Right renal cortex interstitium (tissue), 3 donors: ENCODE measurements at regions not wholly inside any gene's neighbourhood (a gene's known extent, or its start where the extent isn't known, plus 50 kb on each side); places are given as distances from the start of the nearest gene placed in this dataset.

Source experiments
- DNase-seq, 3 donors: peaks; one replicate each; pipeline ENCODE4 v3.0.0-alpha.2; 2013; ENCODE audit warnings: low read depth in 3 of 3, low spot score in 2 of 3

GRCh38 chr5:107808671-107809137 is 138.0 kb upstream of the EFNA5 start:
- DNase-seq, result peak; percentile 61 to 82 (median 63)

DNA sequence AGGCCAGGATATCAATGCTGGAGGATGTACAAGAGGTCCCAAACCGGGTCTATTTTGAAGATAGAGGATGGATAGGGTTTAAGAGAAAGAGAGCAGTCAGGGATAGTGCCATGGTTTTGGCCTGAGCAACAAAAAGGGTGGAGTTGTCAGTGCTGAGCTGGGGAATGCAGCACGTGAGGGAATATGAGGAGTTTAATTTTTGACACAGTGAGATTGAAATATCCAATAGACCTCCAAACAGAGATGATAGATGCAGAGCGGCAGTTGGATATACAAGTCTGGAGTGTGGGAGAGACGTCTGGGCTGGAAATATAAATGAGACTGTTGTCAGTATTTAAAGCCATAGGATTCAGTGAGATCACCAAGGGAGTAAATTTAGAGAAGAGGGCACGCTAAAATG is 136.7 kb upstream of the EFNA5 start:
- DNase-seq, result no peak

GRCh38 chr5:107806705-107807104 is 136.0 kb upstream of the EFNA5 start:
- no peak for DNase-seq

- DNase-seq, result no peak
These were observed 135.5 kb upstream of the EFNA5 start for GRCh38 chr5:107806271-107806670.

- no peak for DNase-seq
These were observed 135.1 kb upstream of the EFNA5 start for GRCh38 chr5:107805824-107806223.

DNA sequence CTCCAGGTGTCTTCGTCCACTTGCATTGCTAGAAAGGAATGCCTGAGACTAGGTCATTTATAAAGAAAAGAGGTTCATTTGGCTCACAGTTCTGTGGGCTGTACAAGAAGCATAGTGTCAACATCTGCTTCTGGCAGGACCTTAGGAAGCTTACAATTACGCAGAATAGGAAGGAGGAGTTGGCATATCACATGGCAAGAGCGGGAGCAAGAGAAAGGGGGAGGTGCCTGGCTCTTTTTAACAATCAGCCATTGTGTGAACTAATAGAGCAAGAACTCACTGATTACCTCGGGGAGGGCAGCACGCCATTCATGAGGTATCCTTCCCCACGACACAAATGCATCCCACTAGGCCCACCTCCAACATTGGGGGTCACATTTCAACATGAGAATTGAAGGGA is 134.4 kb upstream of the EFNA5 start:
- DNase-seq, result no peak

GRCh38 chr5:107803728-107804127 is 133.0 kb upstream of the EFNA5 start:
- DNase-seq, result no peak

DNA sequence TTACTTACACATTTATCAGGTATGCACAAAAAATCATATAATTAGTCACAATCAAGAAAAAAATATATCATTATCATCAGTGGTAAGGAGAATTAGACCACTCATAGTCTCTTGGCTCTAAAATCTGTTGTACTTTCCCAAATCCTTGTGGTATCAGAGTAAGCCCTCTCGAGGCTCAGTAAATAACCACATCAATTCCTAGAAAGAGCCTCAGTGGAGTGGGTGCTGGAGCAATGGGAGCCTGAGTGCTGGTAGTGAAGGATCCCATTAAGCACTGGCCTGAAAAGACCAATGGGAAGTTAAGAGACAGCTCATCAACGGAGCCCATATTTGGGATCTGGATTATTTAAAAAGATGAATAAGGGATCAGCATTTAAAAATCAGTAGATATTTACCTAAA is 130.3 kb upstream of the EFNA5 start:
- DNase-seq, result no peak

- no peak for DNase-seq
These were observed 128.6 kb upstream of the EFNA5 start for GRCh38 chr5:107799306-107799705.

- no peak for DNase-seq
These were observed 126.1 kb upstream of the EFNA5 start for GRCh38 chr5:107796797-107797196.

DNA sequence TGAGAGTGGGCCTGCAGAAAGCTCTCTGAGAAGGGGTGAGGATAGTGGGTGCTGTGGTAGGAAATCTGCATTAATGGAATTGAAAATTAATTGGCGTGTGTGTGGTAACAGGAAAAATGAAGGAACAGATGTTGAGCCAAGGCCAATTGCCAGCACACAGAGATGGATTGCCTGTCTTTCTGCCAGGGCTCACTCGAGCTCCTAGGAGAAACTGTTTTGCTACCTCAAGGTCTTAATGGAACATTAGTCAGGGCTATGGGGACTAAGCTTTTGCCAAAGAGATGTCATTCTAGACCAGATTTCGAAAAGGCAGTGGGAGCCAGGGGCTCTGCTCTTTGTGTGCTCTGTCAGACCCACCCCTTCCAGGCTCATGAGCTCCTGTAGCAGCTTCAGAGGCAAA is 124.0 kb upstream of the EFNA5 start:
- DNase-seq, result no peak

DNA sequence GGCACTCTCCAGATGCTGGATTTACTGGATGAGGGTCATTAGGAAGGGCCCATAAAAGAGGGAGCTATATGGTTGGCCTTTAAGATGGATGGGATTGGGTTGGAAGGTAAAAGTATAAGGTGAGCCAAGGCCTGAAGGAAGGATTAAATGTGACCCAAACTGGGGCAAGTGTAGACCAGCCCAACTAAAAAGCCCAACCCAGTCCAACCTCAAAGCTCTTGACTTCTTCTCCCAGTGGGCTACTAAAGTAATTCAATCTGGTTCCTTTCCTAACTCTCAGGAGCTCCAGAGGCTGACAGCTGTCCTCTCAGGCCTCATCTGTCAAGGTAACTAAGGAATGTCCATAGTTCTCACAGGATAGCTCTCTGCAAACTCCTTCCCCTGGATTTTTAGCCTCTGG is 122.2 kb upstream of the EFNA5 start:
- no peak for DNase-seq

GRCh38 chr5:107790671-107791070 is 119.9 kb upstream of the EFNA5 start:
- no peak for DNase-seq

GRCh38 chr5:107786424-107786823 is 115.7 kb upstream of the EFNA5 start:
- no peak for DNase-seq

DNA sequence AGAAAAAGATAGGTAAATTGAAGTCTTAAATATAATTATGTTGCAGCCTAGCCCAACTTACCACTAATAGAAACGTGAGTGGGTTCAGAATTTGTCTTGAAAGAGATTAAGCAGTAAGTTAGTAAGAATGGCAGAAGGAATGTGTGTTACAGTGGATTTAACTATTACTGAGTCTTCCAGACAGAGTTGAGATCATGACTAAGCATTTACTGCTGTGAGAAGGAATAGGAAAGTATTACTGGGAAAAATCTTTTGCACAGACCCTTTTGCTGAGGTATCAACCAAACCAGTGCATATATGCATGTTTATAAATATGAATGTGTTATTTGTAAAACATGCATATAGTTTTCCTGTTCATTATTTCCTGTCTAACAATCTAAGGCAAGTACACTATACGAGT is 112.8 kb upstream of the EFNA5 start:
- DNase-seq, result no peak

- DNase-seq, result no peak
These were observed 111.9 kb upstream of the EFNA5 start for GRCh38 chr5:107782561-107783169.

- no peak for DNase-seq
These were observed 110.7 kb upstream of the EFNA5 start for GRCh38 chr5:107781451-107781850.

DNA sequence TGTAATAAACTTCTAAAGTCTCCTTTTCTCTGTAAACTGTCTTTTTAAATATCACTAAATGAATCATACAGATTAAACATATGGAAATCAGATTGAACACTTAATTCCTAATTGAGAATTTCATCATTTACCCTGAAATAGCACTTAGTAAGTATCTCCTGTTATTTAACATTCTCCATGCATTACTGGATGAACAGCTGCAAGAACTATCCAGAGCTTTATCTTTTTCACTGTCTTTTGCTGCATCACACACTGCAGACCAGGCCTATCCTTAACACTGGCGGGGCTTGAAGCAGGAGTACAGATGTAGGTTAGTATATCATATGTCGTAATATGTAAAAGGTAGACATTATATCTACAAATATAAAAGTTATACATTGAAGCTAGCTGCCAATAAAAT is 108.7 kb upstream of the EFNA5 start:
- DNase-seq, result no peak

DNA sequence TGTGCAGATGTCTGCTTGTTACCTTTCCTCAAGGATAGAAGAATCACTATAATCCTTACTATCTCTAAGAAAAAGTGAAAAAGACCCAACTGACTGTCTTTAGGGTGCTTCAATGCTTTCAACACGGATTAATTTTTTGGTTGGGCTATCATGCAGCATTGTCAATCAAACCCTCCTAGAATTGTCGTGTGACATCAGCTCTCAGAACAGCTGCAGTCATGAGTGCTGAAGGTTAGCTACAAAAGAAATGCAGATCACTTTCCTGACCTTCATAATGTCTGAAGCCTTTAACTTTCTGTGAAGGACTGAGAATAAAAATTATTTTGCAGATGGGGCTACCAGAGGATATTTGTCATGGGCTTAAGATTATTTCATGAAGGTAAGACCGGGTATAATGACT is 107.9 kb upstream of the EFNA5 start:
- DNase-seq, result no peak

DNA sequence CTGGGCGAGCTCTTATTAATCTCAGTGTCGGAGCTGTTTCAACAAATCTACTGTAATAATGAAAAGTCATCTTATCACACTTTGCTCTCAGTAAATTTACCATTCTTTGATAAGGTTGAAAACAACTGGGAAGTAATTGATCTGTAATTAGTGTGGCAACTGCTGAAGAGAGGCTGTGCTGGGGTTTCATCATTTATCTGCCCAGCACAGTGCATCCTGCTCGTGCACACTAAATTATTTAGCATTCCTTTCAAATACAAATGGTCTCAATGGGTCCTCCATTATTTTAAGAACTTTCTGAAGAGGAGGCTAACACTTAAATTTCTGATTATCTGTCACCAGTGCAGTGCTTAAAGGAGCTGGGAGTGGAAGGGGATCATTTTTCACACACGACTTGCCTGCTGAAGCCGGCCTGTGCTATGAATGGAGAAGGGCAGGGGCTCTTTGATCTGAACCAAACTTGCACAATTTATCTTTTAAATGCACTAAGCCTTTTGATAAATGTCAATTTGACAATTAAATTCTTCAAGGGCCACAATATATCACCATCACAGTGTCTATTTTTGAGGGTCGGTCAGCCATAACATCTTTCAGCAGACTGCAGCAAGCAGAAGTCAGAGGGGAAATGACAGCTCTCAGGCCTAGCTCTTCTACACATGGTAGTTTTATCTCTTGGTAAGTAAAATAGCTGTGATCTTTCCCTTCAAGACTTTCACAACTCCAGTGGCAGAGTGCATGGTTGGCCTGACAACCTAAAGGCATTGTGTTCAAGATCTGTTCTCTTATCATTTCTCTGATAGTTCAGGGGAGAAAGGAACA is 106.4 kb upstream of the EFNA5 start:
- no peak for DNase-seq

- DNase-seq, result no peak
These were observed 105.8 kb upstream of the EFNA5 start for GRCh38 chr5:107776506-107776905.

- DNase-seq, result no peak
These were observed 103.6 kb upstream of the EFNA5 start for GRCh38 chr5:107774316-107774715.
